ENCODE measurements at regions not wholly inside any gene's neighbourhood (a gene's known extent, or its start where the extent isn't known, plus 50 kb on each side); places are given as distances from the start of the nearest gene placed in this dataset.

GRCh38 chr7:131149840-131150239, 177.8 kb upstream of the MKLN1 start:
- TF ChIP-seq CTCF (IDR thresholded peaks at IDR 0.05) (no peak), POLR2A (IDR thresholded peaks at IDR 0.05) (no peak)

All from Peyer's patch (tissue), 4 donors.